ENCODE measurements at regions not wholly inside any gene's neighbourhood (a gene's known extent, or its start where the extent isn't known, plus 50 kb on each side); places are given as distances from the start of the nearest gene placed in this dataset.

DNA sequence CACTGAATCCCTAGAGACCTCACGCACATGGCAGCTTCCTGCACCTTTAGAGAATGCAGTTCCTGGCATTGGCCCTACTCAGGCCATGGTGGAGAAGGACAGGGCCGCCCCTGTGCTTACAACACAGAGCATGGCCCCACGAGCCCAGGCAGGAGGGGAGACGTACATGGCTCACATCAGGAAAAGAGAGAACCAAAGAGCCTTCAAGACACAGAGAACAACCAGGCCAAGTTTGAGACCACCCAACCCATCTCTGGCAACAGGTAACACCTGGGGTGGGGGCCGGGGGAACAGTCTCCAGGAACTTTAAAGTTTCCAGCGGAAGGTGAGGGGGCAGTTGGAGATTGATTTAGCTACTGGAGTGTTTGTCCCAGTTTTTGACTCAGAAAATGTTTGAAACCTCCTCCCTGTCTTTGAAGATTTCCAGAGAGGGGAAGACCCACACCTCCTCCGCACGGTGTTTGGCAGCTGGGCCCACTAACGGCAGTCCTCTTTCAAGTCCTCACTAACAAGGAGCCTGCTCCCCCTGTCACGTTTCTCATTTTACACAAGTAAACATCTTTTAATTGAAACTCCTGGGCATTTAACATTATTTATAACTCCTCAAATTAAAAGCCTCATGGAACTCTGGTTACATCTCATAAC lies 1423.8 kb downstream of the TBC1D22A start:
- TF ChIP-seq CTCF (IDR thresholded peaks at IDR 0.05; ENCODE audit: low read depth, low read length, missing control alignments): no peak
- DNase-seq (ENCODE audit: low read depth): no peak
- no peak overlapping the region for H3K4me3 ChIP-seq (ENCODE audit: low read depth, low read length)

- TF ChIP-seq CTCF (IDR thresholded peaks at IDR 0.05; ENCODE audit: low read depth, low read length, missing control alignments): no peak
- DNase-seq (ENCODE audit: low read depth): no peak
Observed at GRCh38 chr22:48185071-48186055, 1422.9 kb downstream of the TBC1D22A start.

DNA sequence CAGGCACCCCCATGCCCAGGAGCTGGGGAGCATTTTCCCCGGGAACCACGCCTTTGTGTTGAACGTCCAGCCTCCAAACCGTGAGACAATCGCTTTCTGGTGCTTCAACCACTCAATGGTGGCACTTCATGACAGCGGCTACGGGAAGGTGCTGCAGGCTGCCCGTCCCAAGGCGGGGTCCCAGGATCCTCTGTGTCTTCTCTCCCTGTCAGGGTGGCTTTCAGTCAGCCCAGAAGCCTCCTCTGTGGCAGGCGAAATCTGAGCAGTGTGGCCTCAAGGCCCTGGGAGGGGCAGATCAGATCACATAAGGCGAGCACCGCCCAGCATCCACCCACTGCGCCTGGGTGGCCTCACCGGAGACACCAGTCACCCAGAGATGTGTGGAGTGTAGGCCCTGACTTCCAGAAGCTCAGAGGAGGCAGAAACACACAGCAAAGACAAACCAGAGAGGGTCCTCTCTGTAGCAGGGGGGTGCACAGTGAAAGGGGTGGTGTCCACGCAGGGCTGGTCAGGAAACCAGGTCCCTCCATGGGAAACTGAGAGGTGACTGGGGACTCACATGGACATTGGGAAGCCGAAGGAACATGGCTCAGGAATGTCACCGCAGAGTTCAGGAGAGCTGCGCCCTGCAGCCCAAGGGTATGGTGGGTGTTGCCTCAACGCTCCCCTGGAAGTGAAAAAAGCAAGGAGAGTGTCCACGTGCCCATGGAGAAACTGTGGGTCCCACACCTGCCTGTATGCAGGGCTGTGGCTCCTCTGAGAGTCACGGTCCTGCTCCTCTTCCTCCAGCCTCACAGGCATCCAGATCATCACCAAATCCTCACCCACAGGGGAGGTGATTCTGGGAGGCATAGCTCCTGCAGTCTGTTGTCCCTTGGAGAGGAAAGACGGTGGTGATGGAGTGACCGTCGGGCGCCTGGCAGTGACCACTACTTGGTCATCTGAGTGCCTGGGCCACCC lies 1420.7 kb downstream of the TBC1D22A start:
- H3K4me3 ChIP-seq (ENCODE audit: low read depth, low read length): no peak overlapping the region
- DNase-seq (ENCODE audit: low read depth): no peak
- no peak for TF ChIP-seq CTCF (IDR thresholded peaks at IDR 0.05; ENCODE audit: low read depth, low read length, missing control alignments)

More at GRCh38 chr22:48185071-48186055, 1422.9 kb downstream of the TBC1D22A start:
- H3K4me3 ChIP-seq (ENCODE audit: low read depth, low read length): no peak overlapping the region

DNA sequence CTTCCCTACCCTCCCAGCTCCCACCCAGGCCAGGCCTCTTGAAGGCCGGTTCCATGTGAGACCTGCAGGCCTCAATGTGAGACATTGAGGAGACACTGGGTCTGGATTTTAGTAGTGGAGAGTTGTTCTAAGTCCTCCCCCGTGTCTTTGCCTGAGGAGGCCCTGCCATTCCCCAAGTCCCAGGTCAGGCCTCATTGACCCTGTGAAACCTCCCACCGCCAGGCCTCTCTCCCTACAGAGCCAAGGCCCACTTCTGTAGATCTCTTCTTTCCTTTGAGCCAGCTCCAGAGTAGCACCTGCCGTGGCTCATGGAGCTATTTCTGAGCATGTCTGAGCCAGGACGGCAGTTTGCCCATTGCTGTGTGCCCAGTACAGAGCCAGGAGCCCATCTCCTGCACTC lies 1419.6 kb downstream of the TBC1D22A start:
- no peak overlapping the region for H3K4me3 ChIP-seq (ENCODE audit: low read depth, low read length)
- no peak for DNase-seq (ENCODE audit: low read depth)
- no peak for TF ChIP-seq CTCF (IDR thresholded peaks at IDR 0.05; ENCODE audit: low read depth, low read length, missing control alignments)

DNA sequence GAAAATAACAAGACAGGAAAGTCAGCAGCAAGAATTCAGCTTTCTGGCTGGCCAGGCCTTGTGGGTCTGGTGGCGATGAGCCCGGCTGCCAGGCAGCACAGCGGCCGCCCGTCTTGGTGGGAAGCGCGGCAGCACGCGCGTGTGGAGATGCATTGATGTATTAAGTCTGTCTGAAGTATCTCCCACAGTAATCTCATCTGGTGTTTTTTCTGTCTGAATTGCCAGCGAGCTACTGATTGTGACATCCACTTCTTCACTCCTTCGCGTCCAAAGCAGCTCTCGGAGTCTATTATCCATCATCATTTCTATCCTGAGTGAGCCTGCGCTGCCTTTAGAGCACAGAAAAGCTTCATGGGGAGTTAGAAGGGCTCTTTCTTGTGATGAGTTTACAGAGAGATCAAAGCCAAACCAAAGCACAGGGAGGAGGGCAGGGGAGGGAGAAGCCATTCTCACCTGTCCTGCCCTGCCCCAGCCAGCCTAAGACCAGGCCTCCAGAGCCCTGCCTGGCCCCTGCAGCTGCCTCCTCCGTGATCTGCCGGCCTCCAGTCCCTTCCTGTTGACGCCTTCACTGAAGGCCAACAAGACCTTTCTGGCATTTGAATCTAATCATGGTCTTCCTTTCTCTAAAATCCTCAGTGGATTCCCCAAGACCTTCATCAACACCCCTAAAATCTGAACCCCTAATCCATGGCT lies 1419.0 kb downstream of the TBC1D22A start:
- DNase-seq (ENCODE audit: low read depth): no peak
- no peak for TF ChIP-seq CTCF (IDR thresholded peaks at IDR 0.05; ENCODE audit: low read depth, low read length, missing control alignments)
- H3K4me3 ChIP-seq (ENCODE audit: low read depth, low read length): no peak overlapping the region

DNA sequence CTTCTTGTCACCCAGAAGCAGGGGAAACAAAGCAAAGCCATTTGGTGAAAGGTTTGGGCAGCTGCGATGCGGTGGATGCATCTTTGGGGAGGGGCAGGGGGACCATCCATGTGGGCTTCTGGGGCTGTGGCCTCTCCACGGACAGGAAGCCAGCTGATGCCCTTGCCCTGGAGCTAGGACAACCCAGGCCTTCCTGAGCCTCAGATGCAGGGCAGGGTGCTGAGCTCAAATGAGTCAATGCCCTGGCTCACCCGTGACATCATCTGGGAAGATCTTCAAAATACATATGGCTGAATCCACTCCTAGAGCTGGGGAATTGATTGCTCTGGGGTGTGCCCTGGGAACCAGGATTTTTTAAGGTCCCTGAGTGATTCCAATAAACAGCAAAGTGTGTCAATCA lies 1418.2 kb downstream of the TBC1D22A start:
- DNase-seq (ENCODE audit: low read depth): no peak
- H3K4me3 ChIP-seq (ENCODE audit: low read depth, low read length): no peak overlapping the region
- no peak for TF ChIP-seq CTCF (IDR thresholded peaks at IDR 0.05; ENCODE audit: low read depth, low read length, missing control alignments)
